ENCODE measurements at regions not wholly inside any gene's neighbourhood (a gene's known extent, or its start where the extent isn't known, plus 50 kb on each side); places are given as distances from the start of the nearest gene placed in this dataset.
"Not testable (repeated sequence)": the region's sequence is repeated elsewhere in the genome, so short reads cannot be mapped to it uniquely, and the experiment has no call there.

GRCh38 chr2:173521450-173522192, 166.9 kb downstream of the CDCA7 start:
- no peak overlapping the region for H3K4me3 ChIP-seq (ENCODE audit: low read depth in 1 of 3, low read length in 3 of 3)
- no peaks in the 10 kb centered on the region for H3K36me3 ChIP-seq (ENCODE audit: control insufficient read depth in 3 of 3, insufficient read depth in 2 of 3, low read depth in 1 of 3, low read length in 3 of 3)
- H3K27ac ChIP-seq (ENCODE audit: low read depth in 1 of 3, low read length in 2 of 3), result no peak overlapping the region
- FAIRE-seq (no peak), DNase-seq (no peak)
- no peaks in the 10 kb centered on the region for H3K9me3 ChIP-seq (ENCODE audit: control insufficient read depth in 2 of 2, insufficient read depth in 1 of 2, low read depth in 1 of 2, low read length in 1 of 2)
- 70 to 76% (median 70%) methylated on average over 4 of the region's 4 CpGs for whole genome bisulfite sequencing, 3 donors
- H3K27me3 ChIP-seq (ENCODE audit: control insufficient read depth in 3 of 3, insufficient read depth in 3 of 3, low read length in 3 of 3), result no peaks in the 10 kb centered on the region
- no peaks in the 10 kb centered on the region for H3K4me1 ChIP-seq (ENCODE audit: control insufficient read depth in 3 of 3, insufficient read depth in 2 of 3, low read depth in 1 of 3, low read length in 2 of 3)

- FAIRE-seq (no peak), DNase-seq (no peak)
- Histone ChIP-seq H3K9me3 (ENCODE audit: control insufficient read depth in 2 of 2, insufficient read depth in 1 of 2, low read depth in 1 of 2, low read length in 1 of 2) (no peaks in the 10 kb centered on the region), H3K36me3 (ENCODE audit: control insufficient read depth in 3 of 3, insufficient read depth in 2 of 3, low read depth in 1 of 3, low read length in 3 of 3) (no peaks in the 10 kb centered on the region), H3K4me1 (ENCODE audit: control insufficient read depth in 3 of 3, insufficient read depth in 2 of 3, low read depth in 1 of 3, low read length in 2 of 3) (no peaks in the 10 kb centered on the region), H3K27ac (ENCODE audit: low read depth in 1 of 3, low read length in 2 of 3) (no peak overlapping the region), H3K27me3 (ENCODE audit: control insufficient read depth in 3 of 3, insufficient read depth in 3 of 3, low read length in 3 of 3) (no peaks in the 10 kb centered on the region), H3K4me3 (ENCODE audit: low read depth in 1 of 3, low read length in 3 of 3) (no peak overlapping the region)
- WGBS, 3 donors, result 38 to 61% (median 46%) methylated on average over 4 of the region's 4 CpGs
These were observed 168.8 kb downstream of the CDCA7 start for GRCh38 chr2:173523497-173523896.

- Histone ChIP-seq H3K4me3 (ENCODE audit: low read depth in 1 of 3, low read length in 3 of 3) (no peak overlapping the region), H3K27me3 (ENCODE audit: control insufficient read depth in 3 of 3, insufficient read depth in 3 of 3, low read length in 3 of 3) (no peaks in the 10 kb centered on the region), H3K4me1 (ENCODE audit: control insufficient read depth in 3 of 3, insufficient read depth in 2 of 3, low read depth in 1 of 3, low read length in 2 of 3) (no peaks in the 10 kb centered on the region), H3K27ac (ENCODE audit: low read depth in 1 of 3, low read length in 2 of 3) (no peak overlapping the region), H3K9me3 (ENCODE audit: control insufficient read depth in 2 of 2, insufficient read depth in 1 of 2, low read depth in 1 of 2, low read length in 1 of 2) (no peaks in the 10 kb centered on the region), H3K36me3 (ENCODE audit: control insufficient read depth in 3 of 3, insufficient read depth in 2 of 3, low read depth in 1 of 3, low read length in 3 of 3) (no peaks in the 10 kb centered on the region)
- DNase-seq (no peak), FAIRE-seq (no peak)
- WGBS, 3 donors, result 87 to 94% (median 90%) methylated on average over 7 of the region's 7 CpGs
These were observed 169.7 kb downstream of the CDCA7 start for GRCh38 chr2:173524256-173524955.

GRCh38 chr2:173532732-173533531, 178.3 kb downstream of the CDCA7 start:
- H3K9me3 ChIP-seq (ENCODE audit: control insufficient read depth in 2 of 2, insufficient read depth in 1 of 2, low read depth in 1 of 2, low read length in 1 of 2); H3K27me3 ChIP-seq (ENCODE audit: control insufficient read depth in 3 of 3, insufficient read depth in 3 of 3, low read length in 3 of 3); H3K4me1 ChIP-seq (ENCODE audit: control insufficient read depth in 3 of 3, insufficient read depth in 2 of 3, low read depth in 1 of 3, low read length in 2 of 3); DNase-seq; H3K36me3 ChIP-seq (ENCODE audit: control insufficient read depth in 3 of 3, insufficient read depth in 2 of 3, low read depth in 1 of 3, low read length in 3 of 3); H3K27ac ChIP-seq (ENCODE audit: low read depth in 1 of 3, low read length in 2 of 3); H3K4me3 ChIP-seq (ENCODE audit: low read depth in 1 of 3, low read length in 3 of 3); FAIRE-seq: not testable (repeated sequence)
- 28 to 71% (median 51%) methylated on average over 26 to 32 of the region's 32 CpGs for WGBS, 3 donors

GRCh38 chr2:173537694-173538093, 183.0 kb downstream of the CDCA7 start:
- FAIRE-seq, result no peak
- 52 to 79% (median 52%) methylated on average over 2 of the region's 2 CpGs for WGBS, 3 donors
- Histone ChIP-seq H3K36me3 (ENCODE audit: control insufficient read depth in 3 of 3, insufficient read depth in 2 of 3, low read depth in 1 of 3, low read length in 3 of 3) (no peaks in the 10 kb centered on the region), H3K27ac (ENCODE audit: low read depth in 1 of 3, low read length in 2 of 3) (no peak overlapping the region), H3K9me3 (ENCODE audit: control insufficient read depth in 2 of 2, insufficient read depth in 1 of 2, low read depth in 1 of 2, low read length in 1 of 2) (peaks cover 0 to 3% of the 10 kb centered on the region in 2 donors), H3K4me3 (ENCODE audit: low read depth in 1 of 3, low read length in 3 of 3) (no peak overlapping the region), H3K4me1 (ENCODE audit: control insufficient read depth in 3 of 3, insufficient read depth in 2 of 3, low read depth in 1 of 3, low read length in 2 of 3) (no peaks in the 10 kb centered on the region), H3K27me3 (ENCODE audit: control insufficient read depth in 3 of 3, insufficient read depth in 3 of 3, low read length in 3 of 3) (no peaks in the 10 kb centered on the region)
- no peak for DNase-seq

- Histone ChIP-seq H3K4me3 (ENCODE audit: low read depth in 1 of 3, low read length in 3 of 3) (no peak overlapping the region), H3K36me3 (ENCODE audit: control insufficient read depth in 3 of 3, insufficient read depth in 2 of 3, low read depth in 1 of 3, low read length in 3 of 3) (no peaks in the 10 kb centered on the region), H3K9me3 (ENCODE audit: control insufficient read depth in 2 of 2, insufficient read depth in 1 of 2, low read depth in 1 of 2, low read length in 1 of 2) (peaks cover 0 to 3% of the 10 kb centered on the region in 2 donors), H3K4me1 (ENCODE audit: control insufficient read depth in 3 of 3, insufficient read depth in 2 of 3, low read depth in 1 of 3, low read length in 2 of 3) (peaks cover 0 to 7% (median 0%) of the 10 kb centered on the region in 3 donors), H3K27ac (ENCODE audit: low read depth in 1 of 3, low read length in 2 of 3) (no peak overlapping the region), H3K27me3 (ENCODE audit: control insufficient read depth in 3 of 3, insufficient read depth in 3 of 3, low read length in 3 of 3) (no peaks in the 10 kb centered on the region)
- no peak for DNase-seq
- 94 to 98% (median 96%) methylated on average over 2 of the region's 2 CpGs for WGBS, 3 donors
- FAIRE-seq, result no peak
These were observed 184.9 kb downstream of the CDCA7 start for GRCh38 chr2:173539615-173540014.

- Histone ChIP-seq H3K27me3 (ENCODE audit: control insufficient read depth in 3 of 3, insufficient read depth in 3 of 3, low read length in 3 of 3) (no peaks in the 10 kb centered on the region), H3K9me3 (ENCODE audit: control insufficient read depth in 2 of 2, insufficient read depth in 1 of 2, low read depth in 1 of 2, low read length in 1 of 2) (no peaks in the 10 kb centered on the region), H3K36me3 (ENCODE audit: control insufficient read depth in 3 of 3, insufficient read depth in 2 of 3, low read depth in 1 of 3, low read length in 3 of 3) (no peaks in the 10 kb centered on the region), H3K4me1 (ENCODE audit: control insufficient read depth in 3 of 3, insufficient read depth in 2 of 3, low read depth in 1 of 3, low read length in 2 of 3) (peaks cover 0 to 24% (median 2%) of the 10 kb centered on the region in 3 donors), H3K27ac (ENCODE audit: low read depth in 1 of 3, low read length in 2 of 3) (peak overlapping the region; percentile 36 to 59 (median 44)), H3K4me3 (ENCODE audit: low read depth in 1 of 3, low read length in 3 of 3) (no peak overlapping the region)
- FAIRE-seq (peak; percentile 94), DNase-seq (peak; percentile 76 to 90)
- 19 to 63% (median 30%) methylated on average over 6 of the region's 6 CpGs for WGBS, 3 donors
These were observed 190.1 kb downstream of the CDCA7 start for GRCh38 chr2:173544641-173545363.

GRCh38 chr2:173545364-173545763, 190.7 kb downstream of the CDCA7 start:
- H3K4me3 ChIP-seq (ENCODE audit: low read depth in 1 of 3, low read length in 3 of 3), result no peak overlapping the region
- DNase-seq (no peak), FAIRE-seq (no peak)
- no peaks in the 10 kb centered on the region for H3K9me3 ChIP-seq (ENCODE audit: control insufficient read depth in 2 of 2, insufficient read depth in 1 of 2, low read depth in 1 of 2, low read length in 1 of 2)
- H3K27me3 ChIP-seq (ENCODE audit: control insufficient read depth in 3 of 3, insufficient read depth in 3 of 3, low read length in 3 of 3), result no peaks in the 10 kb centered on the region
- 7 to 45% (median 36%) methylated on average over 3 of the region's 3 CpGs for WGBS, 3 donors
- peak overlapping the region; percentile 36 to 59 (median 44) for H3K27ac ChIP-seq (ENCODE audit: low read depth in 1 of 3, low read length in 2 of 3)
- H3K4me1 ChIP-seq (ENCODE audit: control insufficient read depth in 3 of 3, insufficient read depth in 2 of 3, low read depth in 1 of 3, low read length in 2 of 3), result peaks cover 0 to 24% (median 2%) of the 10 kb centered on the region in 3 donors
- no peaks in the 10 kb centered on the region for H3K36me3 ChIP-seq (ENCODE audit: control insufficient read depth in 3 of 3, insufficient read depth in 2 of 3, low read depth in 1 of 3, low read length in 3 of 3)

Measured in small intestine (tissue), 7 donors.